ENCODE measurements at regions not wholly inside any gene's neighbourhood (a gene's known extent, or its start where the extent isn't known, plus 50 kb on each side); places are given as distances from the start of the nearest gene placed in this dataset.

- TF ChIP-seq EZH2 (IDR thresholded peaks at IDR 0.05; ENCODE audit: low read length, missing control alignments) (no peak), CTCF (conservative IDR thresholded peaks at IDR 0.05 in 1 of 2, IDR thresholded peaks at IDR 0.05 in 1 of 2; ENCODE audit: low read depth in 1 of 2, low read length in 2 of 2) (no peak)
Measured at GRCh38 chr2:236855866-236856847, 229.5 kb upstream of the COPS8 start.

Data from fibroblast of lung (primary cell).